Dedifferentiated amniotic fluid mesenchymal stem cell (primary cell): ENCODE measurements at regions not wholly inside any gene's neighbourhood (a gene's known extent, or its start where the extent isn't known, plus 50 kb on each side); places are given as distances from the start of the nearest gene placed in this dataset.
A peak's percentile ranks its signal among the peaks of the same experiment; 100 is the strongest.

Source experiments
- DNase-seq: peaks from one replicate; pipeline ENCODE4 v3.0.0-alpha.2; 2016; ENCODE audit errors: extremely low spot score

DNA sequence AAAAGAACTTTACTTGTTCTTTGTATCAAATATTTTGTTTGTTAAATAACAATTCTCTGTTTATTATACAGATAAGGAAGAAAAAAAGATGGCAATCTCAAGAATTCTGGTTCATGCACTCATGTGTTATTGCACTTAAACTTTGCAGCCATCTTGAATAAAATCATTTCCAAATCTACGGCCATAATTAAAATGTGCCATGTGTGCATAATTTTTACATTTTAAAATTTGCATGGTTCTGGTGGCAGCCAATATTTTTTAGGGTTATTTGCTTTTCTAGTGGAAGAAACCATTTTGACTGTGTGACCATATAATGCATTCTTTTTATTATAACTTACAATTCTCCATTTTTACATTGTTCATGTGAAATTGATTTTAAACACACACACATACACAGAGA, 1518.1 kb upstream of the ZEB2 start:
- no peak for DNase-seq

DNA sequence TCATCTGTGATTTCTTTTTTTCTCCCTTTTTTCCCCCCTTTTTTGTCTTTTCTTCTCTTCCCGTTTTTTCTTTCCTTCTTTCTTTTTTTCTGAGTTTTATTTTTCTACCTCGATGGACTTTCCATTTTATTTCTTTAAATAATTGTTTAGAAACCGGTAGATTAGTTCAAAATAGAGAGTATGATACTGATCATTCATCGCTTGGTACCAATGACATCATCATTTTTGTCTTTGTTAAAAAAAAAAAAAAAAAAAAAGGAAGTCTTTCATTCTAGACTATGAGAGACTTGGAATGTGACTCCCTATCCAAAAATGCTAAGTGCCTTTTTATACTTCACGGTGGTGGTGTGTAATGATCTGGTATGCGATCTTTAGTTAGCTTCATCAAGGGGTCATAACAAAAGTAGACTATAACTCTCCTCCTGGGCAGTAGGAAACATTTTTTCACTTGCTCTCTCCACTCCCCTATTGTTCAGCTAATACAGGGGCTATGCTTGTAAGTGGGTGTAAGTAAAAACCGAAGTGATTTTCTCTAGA, 1517.5 kb upstream of the ZEB2 start:
- no peak for DNase-seq

DNA sequence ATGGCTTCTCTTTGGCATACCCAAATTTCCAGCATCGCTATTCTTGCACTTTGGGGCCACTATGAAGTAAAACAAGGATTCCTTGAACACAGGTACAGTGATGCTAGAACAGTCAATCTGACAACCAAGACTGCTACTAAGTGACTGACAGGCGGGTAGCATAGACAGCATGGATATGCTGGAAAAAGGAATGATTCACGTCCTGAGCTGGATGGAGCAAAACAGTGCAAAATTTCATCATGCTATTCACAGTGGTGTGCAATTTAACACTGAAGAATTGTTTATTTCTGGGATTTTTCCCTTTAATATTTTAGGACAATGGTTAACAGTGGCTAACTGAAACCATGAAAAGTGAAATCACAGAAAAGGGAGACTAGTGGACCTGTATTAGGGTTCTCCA, 1511.2 kb upstream of the ZEB2 start:
- no peak for DNase-seq

DNA sequence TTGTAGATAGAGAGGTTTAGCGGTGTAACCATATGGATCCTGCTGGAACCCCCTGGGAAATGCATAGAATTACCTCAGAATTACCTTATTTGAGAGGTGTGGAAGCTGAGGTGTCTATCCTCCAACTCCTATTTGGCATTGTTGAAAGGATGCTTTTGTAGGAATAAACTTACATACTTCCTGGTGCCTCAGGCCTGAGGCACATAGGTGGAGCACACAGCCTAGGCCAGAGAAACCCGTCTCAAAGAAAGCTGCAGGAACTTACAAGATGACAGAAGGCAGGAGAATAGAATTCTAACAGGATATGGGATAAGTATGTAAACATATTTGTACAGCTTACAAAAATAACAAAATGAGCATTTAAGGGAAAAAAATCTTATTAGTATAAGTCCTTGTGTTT, 1507.2 kb upstream of the ZEB2 start:
- no peak for DNase-seq

DNA sequence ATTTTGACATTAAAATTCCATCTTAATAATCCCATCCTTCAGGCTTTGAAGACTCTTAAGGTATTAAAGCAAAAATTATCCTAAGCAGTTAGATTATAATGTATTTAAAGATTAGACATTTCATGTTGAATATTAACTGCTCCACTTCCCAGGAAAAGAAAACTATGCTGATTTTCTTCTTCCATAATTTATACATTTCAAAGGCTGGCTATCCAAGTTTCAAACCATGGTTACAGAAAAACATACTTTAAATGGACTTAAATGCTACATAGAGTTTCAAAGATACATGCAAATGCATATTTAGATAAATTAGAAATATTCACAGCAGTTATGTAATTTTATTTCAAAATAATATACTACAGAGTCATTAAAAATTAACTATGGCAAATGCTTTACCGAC, 1505.6 kb upstream of the ZEB2 start:
- DNase-seq, result no peak

DNA sequence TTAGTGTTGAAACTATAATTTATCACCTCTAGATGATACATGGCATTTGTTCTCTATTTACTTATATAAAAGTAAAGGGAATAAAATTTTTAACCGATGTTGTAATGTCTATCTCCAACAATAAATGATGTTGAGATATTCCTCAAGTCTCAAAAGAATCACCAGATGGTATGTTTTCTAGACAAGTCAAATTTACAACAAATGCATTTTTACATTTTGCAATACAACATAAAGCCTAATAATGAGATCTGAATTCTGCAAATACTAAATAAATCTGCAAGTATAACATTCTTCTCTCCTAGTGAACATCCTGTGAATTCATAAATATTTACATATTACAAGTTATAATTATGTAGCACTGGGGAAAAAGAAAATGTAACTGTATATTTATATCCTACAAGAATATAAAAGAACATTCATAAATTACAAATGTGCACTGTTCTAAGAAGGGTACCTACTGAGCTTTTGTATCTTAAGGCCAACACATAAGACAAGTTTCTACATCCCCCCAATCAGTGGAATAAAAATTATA, 1504.4 kb upstream of the ZEB2 start:
- no peak for DNase-seq

DNA sequence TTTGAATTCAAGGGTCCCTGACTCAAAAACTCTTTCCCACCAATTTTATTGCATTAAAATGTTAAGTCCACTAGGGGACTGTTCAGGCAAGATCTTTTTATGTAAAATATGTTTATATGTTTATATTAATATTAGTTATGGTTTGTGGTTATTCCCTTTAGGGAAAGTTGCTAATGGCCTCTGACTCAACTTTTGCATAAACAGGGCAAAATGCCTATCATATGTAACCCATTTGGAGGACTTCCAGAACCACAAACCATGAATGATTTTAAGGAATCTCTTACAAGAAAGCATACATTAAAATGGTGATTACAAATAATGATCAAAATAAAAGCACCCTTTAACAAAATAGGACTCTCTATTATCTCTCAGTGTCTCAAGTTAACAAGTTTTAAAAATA, 1484.5 kb upstream of the ZEB2 start:
- peak; percentile 73 for DNase-seq

DNA sequence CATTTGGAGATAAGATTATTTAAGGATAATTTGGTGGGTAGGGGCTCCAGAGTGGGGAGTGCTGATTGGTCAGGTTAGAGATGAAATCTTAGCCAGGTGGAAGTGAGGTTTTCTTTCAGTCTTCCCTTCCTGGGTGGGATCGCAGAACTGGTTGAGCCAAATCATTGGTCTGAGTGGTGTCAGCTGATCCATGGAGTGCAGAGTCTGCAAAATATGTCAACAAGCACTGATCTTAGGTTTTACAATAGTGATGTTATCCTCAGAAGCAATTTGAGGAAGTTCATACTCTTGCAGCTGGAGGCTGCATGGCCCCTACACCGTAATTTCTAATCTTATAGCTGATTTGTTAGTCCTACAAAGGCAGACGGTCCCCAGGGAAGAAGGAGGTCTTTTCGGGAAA, 1483.4 kb upstream of the ZEB2 start:
- DNase-seq, result no peak

DNA sequence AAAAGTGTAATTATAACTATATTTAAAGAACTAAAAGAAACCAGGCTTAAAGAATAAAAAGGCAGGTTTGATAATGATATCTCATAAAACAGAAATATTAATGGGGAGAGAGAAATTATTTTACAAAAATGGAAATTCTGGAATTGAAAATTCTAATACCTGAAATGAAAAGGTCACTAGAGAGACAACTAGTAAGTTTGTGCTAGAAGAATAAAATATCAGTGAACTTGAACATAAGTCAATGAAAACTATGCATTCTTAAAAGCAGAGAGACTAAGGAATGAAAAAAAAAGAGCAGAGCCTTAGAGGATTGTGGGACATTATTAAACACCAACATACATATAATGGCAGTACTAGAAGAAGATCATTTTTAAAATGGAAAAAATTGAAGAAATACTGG, 1475.0 kb upstream of the ZEB2 start:
- DNase-seq, result no peak

DNA sequence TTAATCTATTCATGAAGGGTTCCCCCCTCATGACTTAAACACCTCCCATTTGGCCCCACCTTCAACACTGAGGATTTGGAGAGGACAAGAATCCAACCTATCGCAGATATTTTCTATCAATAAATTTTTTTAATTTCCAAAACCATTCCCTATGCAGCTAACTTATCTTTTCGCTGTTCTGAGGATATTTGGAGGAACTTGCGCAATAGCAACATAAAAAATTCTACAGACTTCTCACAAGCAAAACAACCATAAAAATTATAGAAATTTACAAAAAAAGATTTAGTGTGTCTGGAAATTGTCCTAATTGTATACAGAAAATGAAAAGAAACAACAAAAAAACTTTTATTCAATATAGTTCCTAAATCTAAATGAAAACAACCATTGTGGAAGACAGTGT, 1472.7 kb upstream of the ZEB2 start:
- no peak for DNase-seq

DNA sequence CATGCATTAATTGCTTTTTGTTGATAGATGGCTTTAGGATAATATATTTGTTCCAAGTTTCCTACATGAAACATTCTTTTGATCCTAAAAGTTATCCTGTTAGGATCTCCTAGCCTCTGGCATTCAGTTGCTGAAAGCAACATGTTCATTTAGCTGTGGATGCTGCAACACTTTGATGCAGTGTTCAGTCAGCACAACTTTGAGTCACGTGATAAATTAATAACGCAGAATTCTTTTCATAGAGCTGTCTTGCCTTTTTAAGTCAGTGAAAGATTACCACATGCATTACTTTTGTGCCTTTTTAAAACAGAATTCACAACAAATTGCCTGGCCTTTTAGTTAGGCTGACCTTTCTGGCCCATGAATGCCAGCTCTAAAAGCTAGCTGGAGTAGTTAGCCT, 1467.9 kb upstream of the ZEB2 start:
- DNase-seq, result no peak

DNA sequence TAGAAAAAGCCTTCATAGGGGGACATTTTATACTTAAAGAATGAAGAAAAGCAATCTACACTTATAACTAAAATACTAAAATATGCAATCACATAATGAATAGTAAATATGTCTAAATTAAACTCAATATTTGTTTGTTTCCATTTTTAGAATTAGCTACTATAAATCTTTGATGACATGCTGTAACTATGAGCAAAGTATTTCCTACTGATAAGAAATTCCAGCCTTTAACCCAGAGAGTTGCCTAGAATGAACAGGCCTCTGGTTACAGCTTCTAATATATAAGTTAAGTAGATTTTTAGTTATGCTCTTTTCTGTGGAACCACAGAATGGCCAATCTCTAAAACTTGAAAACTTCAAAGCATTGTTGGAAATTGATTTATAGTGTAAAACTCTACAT, 1465.6 kb upstream of the ZEB2 start:
- no peak for DNase-seq

DNA sequence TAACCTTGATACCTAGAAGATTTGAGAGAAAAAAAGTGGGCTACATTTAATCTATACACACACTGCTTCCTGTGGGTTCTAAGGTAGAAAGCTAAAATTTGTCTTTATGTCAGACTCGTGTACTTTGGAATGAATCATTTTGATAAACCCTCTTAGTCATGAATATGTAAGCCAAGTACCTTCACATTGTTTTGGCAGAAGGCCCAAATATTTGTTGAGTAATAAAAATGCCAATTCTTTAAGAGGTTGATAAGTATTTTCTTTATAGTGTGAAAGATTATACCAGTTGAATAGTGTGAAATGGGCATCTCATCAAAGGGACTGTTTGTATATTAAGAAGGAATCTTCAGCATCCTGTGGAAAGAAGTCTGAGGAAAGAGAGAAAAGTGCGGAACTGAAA, 1464.7 kb upstream of the ZEB2 start:
- DNase-seq, result no peak

DNA sequence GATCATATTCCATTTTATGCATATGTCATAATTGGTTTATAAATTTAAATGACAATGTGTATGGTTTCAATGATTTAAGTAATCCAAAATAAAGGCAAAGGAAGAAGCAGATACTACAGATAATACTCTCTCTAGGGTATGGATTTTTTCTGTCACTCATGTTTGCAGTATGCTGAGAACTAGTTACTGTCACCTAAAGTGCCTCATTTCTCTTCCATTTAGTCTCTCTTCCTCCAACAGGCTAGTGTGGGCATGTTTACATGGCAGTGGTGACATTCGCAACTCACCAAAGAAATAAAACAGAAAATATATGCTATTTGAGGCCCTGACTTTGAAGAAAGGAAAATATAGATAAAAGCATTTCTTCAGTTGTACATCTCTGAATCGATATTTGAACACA, 1460.4 kb upstream of the ZEB2 start:
- no peak for DNase-seq

DNA sequence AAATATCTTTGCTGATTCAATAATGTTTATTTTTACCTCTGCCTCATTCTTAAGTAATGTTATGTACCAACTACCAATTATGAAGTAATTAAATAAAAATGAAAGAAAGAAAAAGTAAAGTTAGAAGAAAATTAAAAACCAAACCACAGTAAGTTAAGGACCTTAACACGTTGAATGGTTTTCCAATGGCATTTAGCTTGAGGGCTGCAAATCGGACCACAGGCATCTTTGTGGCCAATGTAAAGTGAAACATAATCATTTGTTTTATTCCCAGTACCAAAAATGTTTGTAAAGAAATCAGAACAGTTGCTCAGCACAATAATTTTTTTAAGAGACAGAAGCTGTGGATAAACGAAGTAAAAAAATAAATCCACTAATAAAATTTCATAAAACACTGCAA, 1455.5 kb upstream of the ZEB2 start:
- peak; percentile 31 for DNase-seq

DNA sequence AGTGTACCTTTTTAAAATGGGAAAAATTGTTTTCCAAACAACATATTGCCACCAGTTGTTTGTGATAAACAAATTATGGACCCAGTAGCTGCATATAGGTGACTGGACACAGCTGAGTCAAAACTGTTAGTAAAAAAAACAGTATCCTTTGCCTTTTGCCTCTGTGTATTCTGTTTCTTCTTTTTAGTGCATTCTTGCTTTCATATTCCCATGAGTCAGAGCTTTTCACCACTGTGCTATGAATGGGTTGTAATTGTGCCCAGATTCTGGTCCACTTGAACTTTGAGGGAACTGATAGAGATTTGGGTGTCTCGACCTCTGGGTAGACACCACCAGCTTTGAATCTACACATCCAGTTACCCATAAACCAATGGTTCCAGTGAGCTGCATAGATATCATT, 1441.9 kb upstream of the ZEB2 start:
- DNase-seq, result no peak

DNA sequence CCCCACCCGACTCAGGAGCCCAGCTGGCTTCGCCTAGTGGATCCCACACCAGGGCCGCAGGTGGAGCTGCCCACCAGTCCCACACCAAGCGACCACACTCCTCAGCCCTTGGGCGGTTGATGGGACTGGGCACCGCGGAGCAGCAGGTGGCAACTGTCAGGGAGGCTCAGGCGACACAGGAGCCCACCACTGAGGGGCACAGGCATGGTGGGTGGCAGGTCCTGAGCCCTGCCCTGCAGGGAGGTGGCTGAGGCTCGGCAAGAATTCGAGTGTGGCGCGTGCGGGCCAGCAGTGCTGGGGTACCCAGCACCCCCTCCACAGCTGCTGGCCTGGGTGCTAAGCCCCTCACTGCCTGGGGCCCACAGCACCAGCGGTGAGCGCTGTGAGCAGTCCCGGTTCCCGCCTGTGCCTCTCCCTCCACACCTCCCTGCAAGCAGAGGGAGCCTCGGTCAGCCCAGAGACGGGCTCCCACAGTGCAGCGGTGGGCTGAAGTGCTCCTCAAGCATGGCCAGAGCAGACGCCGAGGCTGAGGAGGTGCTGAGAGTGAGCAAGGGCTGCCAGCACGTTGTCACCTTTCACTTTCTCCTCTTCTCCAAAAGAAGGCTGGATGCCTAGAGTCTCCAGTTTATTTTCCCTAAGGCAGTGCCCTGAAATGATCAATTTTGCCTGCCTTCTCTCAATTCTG, 1440.7 kb upstream of the ZEB2 start:
- DNase-seq, result no peak

DNA sequence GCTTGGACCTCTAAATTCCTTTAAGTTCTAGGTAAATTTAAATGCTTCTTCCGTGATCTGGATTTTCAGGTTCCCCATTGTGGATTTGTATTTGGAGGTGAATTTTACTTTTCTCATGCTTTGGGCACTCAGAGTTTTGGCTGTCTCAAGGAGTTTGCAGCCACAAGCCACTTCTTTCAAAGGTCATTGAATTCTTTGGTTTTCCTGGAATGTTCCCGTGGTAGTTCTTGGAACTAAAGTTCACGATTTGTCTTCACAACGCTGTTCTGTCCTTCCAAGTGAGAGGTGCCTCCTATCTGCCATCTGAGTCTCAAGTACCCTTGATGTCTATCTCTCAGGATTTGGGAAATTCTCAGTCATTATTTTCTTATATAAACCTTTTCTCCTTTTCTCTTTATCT, 1438.7 kb upstream of the ZEB2 start:
- no peak for DNase-seq

DNA sequence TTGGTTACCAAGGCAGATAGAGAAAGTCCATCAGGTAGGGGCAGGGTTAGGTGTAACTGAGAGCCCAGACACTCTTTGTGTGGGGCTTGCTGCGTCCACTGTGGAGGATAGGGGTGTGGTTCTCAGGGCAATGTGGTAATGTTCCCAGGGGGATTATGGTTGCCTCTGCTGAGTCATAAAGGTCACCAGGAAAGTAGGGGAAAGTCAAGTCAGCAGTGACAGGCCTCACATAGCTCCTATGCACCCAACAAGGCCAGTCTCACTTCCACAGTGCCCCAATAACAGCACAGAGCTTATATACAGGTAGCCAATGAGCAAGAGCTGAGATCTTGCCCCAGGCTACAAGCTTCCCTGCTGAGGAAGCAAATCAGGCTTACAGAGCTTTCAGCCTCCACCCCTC, 1438.0 kb upstream of the ZEB2 start:
- no peak for DNase-seq

DNA sequence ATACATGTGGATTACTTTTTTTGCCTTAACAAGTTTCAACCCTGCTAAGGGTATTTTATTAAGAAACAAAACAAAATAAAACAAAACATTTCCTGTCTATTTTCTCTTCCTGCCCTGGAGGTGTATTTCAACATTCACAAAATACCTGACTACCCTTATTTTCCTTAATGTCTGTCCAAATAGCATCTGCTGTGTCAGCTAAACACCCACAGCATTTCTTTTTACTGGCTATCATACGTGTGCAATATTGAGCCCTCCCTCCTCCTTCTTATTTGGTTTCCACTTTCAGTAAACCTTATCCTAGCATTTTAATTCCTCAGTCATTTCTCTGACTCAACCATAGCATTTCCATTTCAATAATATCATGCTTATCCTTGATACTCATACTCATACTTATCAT, 1420.0 kb upstream of the ZEB2 start:
- DNase-seq, result no peak

DNA sequence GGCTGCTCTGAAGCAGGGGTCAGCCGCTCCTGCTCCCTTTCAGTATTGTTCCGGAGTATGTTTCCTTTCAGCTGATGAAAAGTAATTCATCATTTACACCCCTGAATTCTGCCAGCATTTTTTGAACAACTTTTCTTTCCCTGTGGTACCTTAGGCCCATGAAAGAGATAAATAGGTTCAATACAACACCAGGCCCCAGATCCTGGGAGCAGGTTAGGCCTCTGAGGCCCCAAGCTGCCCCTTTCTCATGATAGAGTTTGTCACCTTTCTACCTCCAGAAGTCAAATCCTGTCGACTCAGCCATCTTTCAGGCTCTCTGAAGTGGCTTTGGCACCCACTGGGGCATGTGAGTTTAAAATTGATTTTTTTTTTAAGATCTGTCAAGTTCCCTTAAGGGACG, 1415.1 kb upstream of the ZEB2 start:
- no peak for DNase-seq

DNA sequence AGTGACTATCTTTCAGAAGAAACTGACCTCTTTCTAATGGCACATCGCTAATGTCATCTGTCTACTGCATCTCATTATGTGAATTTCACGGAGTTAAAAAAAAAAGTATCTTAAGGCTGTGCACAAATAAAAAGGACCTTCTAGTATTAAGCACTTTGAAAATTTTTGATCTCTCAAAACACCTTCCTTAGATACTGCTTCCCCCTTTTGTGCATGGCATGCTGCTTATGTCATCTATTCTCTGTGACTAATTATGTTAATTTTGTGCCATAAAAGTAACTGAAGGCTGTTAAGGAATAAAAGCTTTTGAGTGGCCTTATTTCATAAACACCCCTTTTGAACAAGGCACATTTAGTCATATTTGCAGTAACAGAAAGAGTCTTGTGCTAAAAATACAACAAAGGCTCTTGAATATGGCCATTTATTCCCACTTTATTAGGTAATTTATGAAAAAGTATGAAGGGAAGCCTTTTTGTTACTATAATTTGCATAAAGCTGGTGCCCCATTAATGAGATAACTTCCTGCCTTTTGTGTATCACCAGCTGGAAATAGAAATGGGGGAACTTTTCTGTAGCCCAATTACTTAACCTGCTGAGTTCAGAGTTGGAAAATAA, 1412.0 kb upstream of the ZEB2 start:
- DNase-seq, result no peak

DNA sequence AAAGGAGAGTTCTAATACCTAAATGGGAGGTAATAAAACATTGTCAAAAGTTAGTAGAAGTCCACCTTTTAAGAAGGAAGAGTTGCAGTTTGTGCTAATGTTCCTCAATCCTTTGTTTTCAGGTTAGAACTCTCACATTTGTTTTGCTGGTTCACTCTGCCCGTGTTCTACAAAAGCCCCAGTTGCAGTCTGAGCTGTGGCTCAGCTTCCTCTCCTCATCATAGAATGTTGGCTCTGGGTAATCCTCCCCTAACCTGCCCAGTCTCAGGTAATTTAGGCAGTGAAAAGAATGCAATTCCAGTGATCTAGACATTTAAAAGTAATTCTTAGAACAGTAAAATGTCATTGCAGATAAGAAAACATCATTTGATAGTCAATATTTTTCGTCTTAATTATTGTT, 1410.4 kb upstream of the ZEB2 start:
- no peak for DNase-seq
